Non-pigmented ciliary epithelial cell (primary cell): ENCODE measurements at regions not wholly inside any gene's neighbourhood (a gene's known extent, or its start where the extent isn't known, plus 50 kb on each side); places are given as distances from the start of the nearest gene placed in this dataset.

ENCODE experiments used
- DNase-seq: peaks from one replicate; pipeline ENCODE4 v3.0.0-alpha.2; 2010; ENCODE audit warnings: low read depth

GRCh38 chr11:80065086-80065485, 624.3 kb upstream of the TENM4 start:
- DNase-seq: no peak

- no peak for DNase-seq
Observed at GRCh38 chr11:80061056-80061455, 620.2 kb upstream of the TENM4 start.

- DNase-seq: no peak
Observed at GRCh38 chr11:80054582-80055165, 613.8 kb upstream of the TENM4 start.

- no peak for DNase-seq
Observed at GRCh38 chr11:80048513-80048912, 607.7 kb upstream of the TENM4 start.

GRCh38 chr11:80041136-80042000, 600.5 kb upstream of the TENM4 start:
- no peak for DNase-seq

- no peak for DNase-seq
Observed at GRCh38 chr11:80034801-80035200, 594.0 kb upstream of the TENM4 start.

GRCh38 chr11:80031014-80031600, 590.3 kb upstream of the TENM4 start:
- DNase-seq: no peak

GRCh38 chr11:80028998-80029397, 588.2 kb upstream of the TENM4 start:
- no peak for DNase-seq

- no peak for DNase-seq
Observed at GRCh38 chr11:80024119-80024518, 583.3 kb upstream of the TENM4 start.

- no peak for DNase-seq
Observed at GRCh38 chr11:80023386-80023785, 582.6 kb upstream of the TENM4 start.

- no peak for DNase-seq
Observed at GRCh38 chr11:80010536-80010935, 569.7 kb upstream of the TENM4 start.

- DNase-seq: no peak
Observed at GRCh38 chr11:80009081-80009480, 568.3 kb upstream of the TENM4 start.

GRCh38 chr11:80007616-80008015, 566.8 kb upstream of the TENM4 start:
- no peak for DNase-seq

- no peak for DNase-seq
Observed at GRCh38 chr11:79990141-79990540, 549.3 kb upstream of the TENM4 start.

GRCh38 chr11:79982185-79982584, 541.4 kb upstream of the TENM4 start:
- DNase-seq: no peak

GRCh38 chr11:79980916-79981315, 540.1 kb upstream of the TENM4 start:
- no peak for DNase-seq

GRCh38 chr11:79973721-79974617, 533.1 kb upstream of the TENM4 start:
- DNase-seq: no peak

GRCh38 chr11:79971255-79971654, 530.4 kb upstream of the TENM4 start:
- DNase-seq: no peak

- no peak for DNase-seq
Observed at GRCh38 chr11:79966592-79966991, 525.8 kb upstream of the TENM4 start.

GRCh38 chr11:79963856-79964645, 523.2 kb upstream of the TENM4 start:
- DNase-seq: no peak

GRCh38 chr11:79960461-79960860, 519.6 kb upstream of the TENM4 start:
- DNase-seq: no peak
